Mammary epithelial cell (primary cell): ENCODE measurements at regions not wholly inside any gene's neighbourhood (a gene's known extent, or its start where the extent isn't known, plus 50 kb on each side); places are given as distances from the start of the nearest gene placed in this dataset.

Experiments
- EZH2 ChIP-seq: IDR thresholded peaks from 2 replicates; pipeline ENCODE4 v1.6.1; 2012; ENCODE audit warnings: low read length, inconsistent platforms, borderline replicate concordance
- TF ChIP-seq, protein P1 (sequence below), 2 donors: IDR thresholded peaks in 1 of 2; conservative IDR thresholded peaks in 1 of 2; 2 replicates each; pipeline ENCODE4 v1.5.1; 2011 to 2012; ENCODE audit warnings: inconsistent platforms in 2 of 2, low read length in 2 of 2, mild to moderate bottlenecking in 2 of 2, control low read depth in 1 of 2, low read depth in 1 of 2; ENCODE audit not compliant: insufficient read depth in 1 of 2; ENCODE audit errors: extremely low read depth in 1 of 2

DNA sequence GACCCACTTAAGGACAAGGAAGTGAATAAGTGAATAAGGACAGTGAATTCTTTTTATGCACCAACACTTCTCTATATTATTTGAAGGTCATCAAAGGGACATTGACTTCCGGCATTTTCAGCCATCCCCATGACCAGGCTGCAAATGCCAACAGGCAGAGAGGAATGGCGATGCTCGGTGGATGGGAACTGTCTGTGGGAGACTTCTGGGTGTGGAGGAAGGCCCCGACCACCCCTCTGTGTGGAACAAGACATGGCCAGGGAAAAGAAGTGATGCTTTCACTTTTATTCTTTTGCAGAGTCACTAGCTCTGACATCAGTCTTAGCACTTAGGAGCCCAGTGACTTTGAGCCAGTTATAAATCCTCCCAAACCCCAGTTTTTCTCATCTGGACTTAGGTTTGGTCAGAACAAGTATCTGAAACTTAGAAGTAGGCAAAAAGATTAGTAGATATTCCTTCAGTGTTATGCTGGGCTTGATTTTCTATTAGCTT, 84.5 kb downstream of the KBTBD8 start:
- TF ChIP-seq, protein P1, sequence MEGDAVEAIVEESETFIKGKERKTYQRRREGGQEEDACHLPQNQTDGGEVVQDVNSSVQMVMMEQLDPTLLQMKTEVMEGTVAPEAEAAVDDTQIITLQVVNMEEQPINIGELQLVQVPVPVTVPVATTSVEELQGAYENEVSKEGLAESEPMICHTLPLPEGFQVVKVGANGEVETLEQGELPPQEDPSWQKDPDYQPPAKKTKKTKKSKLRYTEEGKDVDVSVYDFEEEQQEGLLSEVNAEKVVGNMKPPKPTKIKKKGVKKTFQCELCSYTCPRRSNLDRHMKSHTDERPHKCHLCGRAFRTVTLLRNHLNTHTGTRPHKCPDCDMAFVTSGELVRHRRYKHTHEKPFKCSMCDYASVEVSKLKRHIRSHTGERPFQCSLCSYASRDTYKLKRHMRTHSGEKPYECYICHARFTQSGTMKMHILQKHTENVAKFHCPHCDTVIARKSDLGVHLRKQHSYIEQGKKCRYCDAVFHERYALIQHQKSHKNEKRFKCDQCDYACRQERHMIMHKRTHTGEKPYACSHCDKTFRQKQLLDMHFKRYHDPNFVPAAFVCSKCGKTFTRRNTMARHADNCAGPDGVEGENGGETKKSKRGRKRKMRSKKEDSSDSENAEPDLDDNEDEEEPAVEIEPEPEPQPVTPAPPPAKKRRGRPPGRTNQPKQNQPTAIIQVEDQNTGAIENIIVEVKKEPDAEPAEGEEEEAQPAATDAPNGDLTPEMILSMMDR (conservative IDR thresholded peaks at IDR 0.05 in 1 of 2, IDR thresholded peaks at IDR 0.05 in 1 of 2; ENCODE audit: extremely low read depth in 1 of 2, insufficient read depth in 1 of 2, low read depth in 1 of 2, low read length in 2 of 2), result no peak
- no peak for TF ChIP-seq EZH2
